Esophagus muscularis mucosa (tissue), 4 donors: ENCODE measurements at regions not wholly inside any gene's neighbourhood (a gene's known extent, or its start where the extent isn't known, plus 50 kb on each side); places are given as distances from the start of the nearest gene placed in this dataset.

Source experiments
- EP300 ChIP-seq: sonication (generic); formaldehyde crosslinking; IDR thresholded peaks from one replicate; pipeline ENCODE4 v1.6.1; 2017; ENCODE audit warnings: antibody characterized with exemption
- POLR2AphosphoS5 ChIP-seq, 2 donors: sonication (generic); formaldehyde crosslinking; IDR thresholded peaks; one replicate each; pipeline ENCODE4 v1.6.1; 2017; ENCODE audit warnings: antibody characterized with exemption in 2 of 2
- TF ChIP-seq, protein P1 (sequence below), 3 experiments: fragments of 200-600 bp in 2 of 3; fragments of 450-650 bp in 1 of 3; sonication (generic) in 2 of 3; IDR thresholded peaks; one replicate each; pipeline ENCODE4 v1.5.1; 2017 to 2019; ENCODE audit warnings: antibody characterized with exemption in 3 of 3, mild to moderate bottlenecking in 2 of 3, moderate library complexity in 1 of 3

DNA sequence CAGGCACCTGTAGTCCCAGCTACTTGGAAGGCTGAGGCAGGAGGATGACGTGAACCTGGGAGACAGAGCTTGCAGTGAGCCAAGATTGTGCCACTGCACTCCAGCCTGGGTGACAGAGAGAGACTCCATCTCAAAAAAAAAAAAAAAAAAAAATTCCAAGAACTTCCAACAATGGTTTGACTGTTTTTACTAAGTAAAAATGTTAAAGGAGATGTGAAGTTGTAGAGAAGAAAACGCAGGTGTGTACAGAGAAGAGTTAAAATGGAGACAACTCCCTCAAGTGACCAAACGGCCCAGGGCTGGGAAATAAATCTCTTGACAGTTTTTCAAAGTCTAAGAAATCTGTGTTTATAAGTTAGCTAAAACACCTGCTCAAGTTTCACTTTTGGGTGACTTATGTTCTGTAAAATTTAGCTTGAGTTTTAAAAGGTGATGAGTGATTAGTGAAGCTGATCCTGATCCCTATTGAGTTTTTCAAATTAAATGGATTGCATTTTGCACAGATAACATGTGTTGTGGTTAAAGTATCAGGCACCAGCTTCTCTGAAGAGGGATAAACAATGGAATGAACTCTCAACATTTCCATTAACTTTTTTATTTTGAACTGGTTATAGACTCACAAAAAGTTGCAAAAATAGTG lies 255.2 kb upstream of the CD180 start:
- TF ChIP-seq EP300 (no peak), POLR2AphosphoS5 (IDR thresholded peaks at IDR 0.05) (no peak)
- TF ChIP-seq, protein P1, sequence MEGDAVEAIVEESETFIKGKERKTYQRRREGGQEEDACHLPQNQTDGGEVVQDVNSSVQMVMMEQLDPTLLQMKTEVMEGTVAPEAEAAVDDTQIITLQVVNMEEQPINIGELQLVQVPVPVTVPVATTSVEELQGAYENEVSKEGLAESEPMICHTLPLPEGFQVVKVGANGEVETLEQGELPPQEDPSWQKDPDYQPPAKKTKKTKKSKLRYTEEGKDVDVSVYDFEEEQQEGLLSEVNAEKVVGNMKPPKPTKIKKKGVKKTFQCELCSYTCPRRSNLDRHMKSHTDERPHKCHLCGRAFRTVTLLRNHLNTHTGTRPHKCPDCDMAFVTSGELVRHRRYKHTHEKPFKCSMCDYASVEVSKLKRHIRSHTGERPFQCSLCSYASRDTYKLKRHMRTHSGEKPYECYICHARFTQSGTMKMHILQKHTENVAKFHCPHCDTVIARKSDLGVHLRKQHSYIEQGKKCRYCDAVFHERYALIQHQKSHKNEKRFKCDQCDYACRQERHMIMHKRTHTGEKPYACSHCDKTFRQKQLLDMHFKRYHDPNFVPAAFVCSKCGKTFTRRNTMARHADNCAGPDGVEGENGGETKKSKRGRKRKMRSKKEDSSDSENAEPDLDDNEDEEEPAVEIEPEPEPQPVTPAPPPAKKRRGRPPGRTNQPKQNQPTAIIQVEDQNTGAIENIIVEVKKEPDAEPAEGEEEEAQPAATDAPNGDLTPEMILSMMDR (IDR thresholded peaks at IDR 0.05): no peak
